Left renal pelvis (tissue), 4 donors: ENCODE measurements at regions not wholly inside any gene's neighbourhood (a gene's known extent, or its start where the extent isn't known, plus 50 kb on each side); places are given as distances from the start of the nearest gene placed in this dataset.

Source experiments
- DNase-seq, 4 donors: peaks; one replicate each; pipeline ENCODE4 v3.0.0-alpha.2; 2013; ENCODE audit warnings: low read depth in 4 of 4, low spot score in 3 of 4

DNA sequence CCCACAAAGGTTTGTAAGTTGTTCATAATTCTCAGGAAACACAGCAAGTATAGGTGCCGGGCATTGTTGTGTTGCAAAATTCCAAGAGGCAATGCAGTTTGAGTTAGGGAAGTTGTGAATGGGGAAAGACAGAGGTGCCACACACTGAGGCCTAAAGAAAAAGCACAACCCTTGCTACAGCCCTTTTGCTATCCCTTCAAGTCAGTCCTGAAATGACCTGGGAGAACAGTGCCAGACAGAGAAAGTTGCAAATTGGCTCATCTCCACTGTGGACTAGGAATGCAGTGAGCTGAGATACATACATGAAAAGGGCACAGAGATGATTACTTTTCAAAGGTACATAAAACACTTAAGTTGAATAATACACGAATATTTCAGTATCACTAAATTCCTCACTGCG, 213.3 kb upstream of the TMTC1 start:
- DNase-seq: no peak

DNA sequence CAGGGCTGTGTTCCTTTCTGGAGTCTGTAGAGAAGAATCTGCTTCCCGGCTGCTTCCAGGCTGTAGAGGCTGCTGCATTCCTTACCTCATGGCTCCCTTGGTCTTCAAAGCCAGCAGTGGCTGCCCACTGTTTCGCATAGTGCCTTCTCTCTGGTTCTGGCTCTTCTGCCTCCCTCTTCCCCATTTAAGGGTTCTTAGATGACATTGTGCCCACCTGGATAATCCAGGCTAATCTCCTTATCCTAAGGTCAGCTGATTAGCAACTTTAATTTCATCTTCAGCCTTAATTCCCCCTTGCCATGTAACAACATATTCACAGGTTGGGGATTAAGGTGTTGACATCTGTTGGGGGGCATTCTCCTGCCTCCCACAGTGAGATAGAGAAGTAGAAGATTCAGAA, 208.6 kb upstream of the TMTC1 start:
- no peak for DNase-seq

DNA sequence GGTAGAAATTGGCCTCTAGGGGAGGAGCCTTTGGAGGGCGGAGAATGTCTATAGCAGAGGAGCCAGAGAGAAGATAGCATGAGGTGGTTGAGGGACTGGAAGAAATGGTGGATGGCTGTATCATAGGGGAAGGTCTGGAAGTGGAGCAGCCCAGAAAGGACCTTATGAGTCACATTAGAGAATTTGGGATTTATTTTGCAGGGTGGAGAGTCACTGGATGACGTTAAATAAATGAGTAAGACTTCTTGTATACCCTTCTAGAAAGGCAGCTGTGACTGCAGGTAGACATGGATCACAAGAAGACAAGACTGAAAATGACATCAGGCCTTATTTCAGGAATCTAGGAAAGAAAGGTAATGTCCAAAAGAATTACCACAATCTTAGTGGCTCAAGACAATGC, 208.2 kb upstream of the TMTC1 start:
- no peak for DNase-seq

DNA sequence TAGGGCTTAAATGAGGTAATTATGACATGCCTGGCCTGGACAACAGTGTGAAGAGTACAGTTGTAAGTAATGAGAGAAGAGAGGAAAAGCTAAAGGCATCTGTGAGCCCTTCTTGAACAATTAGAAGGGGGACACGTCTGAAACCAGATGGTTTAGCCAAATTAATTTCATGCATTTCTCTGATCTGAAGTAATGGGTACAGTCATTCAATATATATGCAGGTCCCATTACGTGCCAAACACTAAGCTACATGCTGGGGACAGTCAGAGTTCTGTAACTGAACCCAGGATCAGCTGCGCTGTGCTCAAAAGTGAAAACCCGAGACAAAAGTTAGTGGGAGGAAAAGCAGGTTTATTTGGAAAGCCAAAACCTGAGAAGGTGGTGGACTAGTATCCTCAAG, 207.2 kb upstream of the TMTC1 start:
- no peak for DNase-seq

DNA sequence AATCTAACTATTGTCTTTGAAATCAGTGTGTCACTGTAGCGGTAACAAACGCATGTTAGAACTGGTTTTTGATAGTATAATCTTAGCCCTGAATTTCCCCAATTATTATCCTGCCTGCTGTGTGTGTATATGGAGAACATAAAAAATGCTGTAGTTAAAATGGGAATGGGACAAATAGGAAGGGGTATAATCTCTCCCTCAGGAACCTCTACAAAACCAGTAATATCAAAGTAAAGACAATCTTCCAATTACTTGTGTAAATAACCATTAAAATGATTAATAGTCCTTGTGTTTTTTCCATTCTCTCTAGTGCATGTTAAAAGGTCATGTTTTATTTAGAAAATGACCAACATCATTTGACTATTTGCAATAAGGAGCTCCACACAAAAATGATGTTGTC, 200.1 kb upstream of the TMTC1 start:
- DNase-seq: no peak

DNA sequence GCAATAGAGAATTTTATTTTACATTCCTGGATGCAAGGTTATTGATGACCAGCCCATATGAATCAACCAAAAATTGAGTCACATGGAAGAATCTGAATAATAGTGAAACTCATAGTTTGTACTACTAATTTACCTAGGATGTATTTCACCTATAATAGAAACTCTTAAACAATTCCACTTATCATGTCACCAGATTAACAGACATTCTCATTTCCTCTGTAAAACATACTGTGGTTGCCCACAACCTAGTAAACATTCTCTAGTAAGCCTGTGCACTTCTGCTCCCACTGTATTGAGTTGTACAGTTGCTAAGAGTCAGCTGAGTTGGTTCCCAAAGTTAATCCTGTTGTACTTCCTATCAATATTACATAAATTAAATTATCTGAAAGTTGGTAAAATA, 196.6 kb upstream of the TMTC1 start:
- DNase-seq: no peak

DNA sequence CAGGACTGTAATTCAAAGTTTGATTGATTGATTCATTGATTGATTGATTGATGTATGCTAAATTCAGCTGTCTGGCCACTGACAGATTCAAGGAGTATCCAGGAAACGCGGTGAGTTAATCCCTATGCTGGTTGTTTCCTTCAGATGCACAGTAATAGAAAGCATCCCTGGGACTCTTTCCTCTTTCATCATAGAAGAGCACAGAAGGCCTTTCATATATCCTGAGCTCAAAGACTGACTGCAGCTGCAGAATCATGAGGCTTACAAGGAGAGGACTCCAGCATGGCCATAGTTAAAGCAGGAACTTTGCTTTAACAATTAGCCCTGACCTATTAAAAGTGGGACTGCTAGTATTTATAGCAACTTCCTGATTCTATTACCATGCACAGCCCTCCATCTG, 187.7 kb upstream of the TMTC1 start:
- DNase-seq: no peak

DNA sequence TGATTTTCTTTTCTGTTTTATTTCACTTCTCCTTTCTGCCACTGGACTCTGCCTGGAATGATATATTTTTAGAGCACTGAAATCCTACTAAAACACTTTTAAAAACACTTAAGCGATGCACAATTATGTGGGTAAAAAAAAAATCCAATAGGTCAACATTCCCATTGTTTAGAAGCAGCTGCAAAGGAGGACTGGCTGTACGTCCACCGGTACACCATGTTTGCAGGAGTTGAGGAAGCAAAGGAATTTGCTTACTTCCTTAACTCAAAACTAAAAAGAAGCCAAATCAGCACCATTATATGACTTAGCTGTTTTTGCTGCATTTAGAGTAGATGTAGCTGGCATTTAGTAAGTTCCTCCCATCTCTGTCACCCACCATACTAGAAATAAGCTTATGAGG, 186.8 kb upstream of the TMTC1 start:
- no peak for DNase-seq

DNA sequence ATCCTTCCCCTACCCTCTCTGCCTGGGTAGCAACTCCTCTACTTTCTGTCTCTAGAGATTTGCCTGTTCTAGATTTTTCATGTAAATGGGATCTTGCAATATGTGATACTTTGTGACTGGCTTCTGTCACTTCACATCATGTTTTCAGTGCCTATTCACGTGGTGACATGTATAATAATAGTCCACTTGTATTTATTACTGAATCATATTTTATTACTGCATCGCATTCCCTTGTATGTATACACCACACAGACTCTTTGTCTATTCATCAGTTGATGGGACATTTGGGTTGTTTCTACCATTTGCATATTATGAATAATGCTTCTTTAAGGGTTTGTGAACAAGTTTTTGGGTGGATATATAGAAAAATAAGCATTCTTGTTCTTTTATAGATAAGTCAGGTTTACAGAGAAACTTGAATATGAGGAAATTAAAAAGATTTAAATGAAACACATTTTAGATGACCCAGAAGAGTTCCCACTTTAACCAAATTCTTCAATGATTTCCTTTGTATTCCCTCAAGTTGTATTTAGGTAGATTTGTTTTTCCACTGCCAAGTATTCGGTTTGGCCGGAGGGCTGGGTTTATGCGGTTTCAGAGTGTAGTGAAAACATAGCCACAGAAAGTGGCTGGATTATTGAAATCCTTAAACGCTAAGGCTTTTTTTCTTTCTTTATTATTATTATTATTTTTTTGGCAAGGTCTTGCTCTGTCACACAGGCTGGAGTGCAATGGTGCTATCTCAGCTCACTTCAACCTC, 178.7 kb upstream of the TMTC1 start:
- DNase-seq: no peak

DNA sequence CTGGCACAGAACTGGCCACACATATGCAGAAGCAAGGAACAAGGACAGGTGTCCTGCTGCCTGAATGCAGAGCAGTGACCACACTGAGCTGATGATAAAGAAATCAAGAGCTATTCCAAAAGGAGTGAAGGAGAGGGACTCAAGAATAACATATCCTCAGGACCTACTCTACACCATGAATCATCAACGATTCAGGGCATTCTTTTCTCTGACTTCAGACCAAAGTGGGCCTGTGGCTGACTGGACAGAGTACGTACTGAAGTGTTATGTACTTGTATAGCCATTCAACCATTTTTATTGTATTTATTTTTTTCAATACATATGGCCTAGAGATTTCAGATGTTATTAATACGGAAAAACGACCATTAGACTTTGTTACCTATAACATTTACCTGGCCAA, 177.5 kb upstream of the TMTC1 start:
- no peak for DNase-seq

DNA sequence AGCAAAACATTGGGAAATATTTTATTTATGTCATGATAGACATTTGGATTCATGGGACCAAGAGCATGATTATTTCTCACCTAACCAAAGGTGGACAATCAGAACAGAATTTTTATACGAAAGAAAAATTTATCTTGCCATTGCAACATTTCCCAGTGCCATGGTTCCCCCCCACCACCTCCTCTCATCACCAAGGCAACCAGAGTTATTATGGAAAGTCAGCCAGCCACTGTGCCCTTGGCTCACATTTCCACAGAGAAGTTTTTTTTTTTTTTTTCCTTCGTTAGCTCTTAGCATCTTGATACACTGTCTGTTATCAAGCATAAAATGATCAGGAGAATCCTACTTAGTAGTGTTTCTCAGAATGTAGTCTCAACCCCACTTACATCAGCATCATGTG, 176.4 kb upstream of the TMTC1 start:
- no peak for DNase-seq

DNA sequence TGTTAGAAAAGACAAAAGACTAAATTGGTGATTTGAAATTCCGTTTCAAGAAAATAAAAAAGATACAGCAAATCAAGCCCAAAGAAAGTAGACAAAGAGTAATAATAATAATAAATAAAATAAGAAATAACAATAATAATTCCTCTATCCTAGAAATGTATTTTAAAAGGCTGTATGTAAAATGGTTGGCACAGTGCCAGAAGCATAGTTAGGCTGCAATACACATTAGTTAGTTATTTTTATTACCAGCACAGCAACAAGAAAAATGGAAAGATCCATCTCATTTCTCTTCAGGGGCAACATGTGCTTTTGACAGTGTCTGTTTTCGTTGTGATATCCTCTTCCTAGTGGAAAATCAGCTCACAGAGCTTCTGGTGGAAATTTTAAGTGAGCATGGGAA, 174.1 kb upstream of the TMTC1 start:
- no peak for DNase-seq

DNA sequence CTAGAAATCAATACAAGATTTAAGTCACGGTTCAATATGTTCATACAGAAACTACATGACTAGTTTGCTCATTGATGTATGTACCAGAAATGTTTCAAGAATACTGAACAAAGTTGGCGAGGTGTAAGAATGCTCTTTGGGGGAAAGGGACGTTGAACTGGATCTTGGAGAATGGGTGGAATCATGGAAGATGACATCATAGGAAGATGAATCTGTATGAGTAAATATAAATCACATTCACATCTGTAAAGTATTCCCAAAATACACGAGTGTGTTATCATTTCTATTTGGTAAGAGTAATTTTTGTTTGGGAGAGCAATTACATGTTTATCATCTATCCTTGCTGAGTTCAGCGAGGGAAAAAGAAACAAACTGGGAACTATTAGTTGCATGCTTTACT, 162.2 kb upstream of the TMTC1 start:
- no peak for DNase-seq

DNA sequence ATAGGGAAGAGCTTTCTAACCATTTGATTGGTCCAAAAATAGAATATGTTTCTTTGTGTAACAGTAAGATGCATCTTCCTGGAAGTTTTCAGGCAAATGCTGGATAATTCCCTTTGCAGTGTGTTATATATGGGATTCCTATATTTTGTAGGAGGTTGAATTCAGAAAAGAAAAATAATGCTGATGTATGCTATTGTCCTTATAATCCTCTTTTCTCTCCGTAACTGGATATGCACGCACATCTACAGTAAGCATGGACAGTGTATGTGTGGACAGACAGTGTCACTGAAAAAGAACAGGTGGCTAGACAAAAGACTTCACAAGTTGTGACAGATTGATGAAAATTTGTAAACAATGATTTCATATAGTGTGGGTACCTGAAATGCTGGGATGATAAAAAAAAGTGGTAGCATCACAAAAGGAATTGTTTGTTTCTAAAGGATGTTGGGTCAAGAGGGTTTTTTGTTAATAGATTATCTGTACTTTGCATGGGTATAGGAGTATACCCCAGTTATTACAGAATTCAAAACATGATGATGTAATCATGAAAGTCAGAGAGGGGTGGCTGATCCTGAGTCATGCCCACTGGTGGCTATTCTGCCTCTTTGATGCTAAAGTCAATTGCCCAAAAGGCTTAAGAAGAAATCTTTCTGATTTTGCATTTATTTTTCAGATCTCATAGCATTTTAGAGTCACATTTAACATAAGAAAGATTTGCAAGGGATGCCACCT, 160.7 kb upstream of the TMTC1 start:
- DNase-seq: no peak

DNA sequence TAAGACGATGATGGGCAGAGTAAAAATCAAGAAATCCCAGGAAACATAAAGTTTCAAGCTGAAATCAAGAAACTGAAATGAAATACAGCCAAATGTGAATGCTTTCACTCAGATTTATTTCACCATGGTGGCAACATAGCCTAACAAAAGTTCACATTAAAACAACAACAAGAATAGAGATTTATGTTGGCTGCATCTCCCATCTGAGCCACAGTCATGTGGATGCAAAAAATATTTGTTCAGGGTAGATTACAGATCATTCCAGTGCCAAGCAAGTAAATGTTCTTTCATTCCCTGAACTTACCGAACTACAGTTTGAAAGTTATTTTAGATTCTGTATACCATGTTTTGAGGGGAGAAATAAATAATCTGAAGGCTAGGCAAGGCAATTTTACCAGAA, 159.9 kb upstream of the TMTC1 start:
- no peak for DNase-seq

DNA sequence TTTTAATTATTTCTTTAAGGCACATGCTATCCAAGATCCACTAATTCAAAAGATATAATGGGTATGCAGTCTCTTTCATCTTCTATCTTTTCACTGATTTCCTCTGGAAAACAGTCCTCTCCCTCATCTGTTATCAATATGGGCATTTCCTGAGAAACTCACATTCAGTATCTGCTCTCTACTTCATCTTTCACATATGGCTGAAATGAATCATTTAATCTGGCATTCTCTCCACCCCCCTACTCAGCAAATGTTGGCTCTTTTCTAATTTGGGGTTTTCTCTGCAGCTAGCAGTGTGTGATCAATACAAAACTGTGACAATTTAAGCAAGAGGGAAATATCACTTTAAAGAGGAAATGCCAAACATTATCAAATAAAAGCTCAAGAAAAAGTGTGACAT, 157.1 kb upstream of the TMTC1 start:
- DNase-seq: no peak

DNA sequence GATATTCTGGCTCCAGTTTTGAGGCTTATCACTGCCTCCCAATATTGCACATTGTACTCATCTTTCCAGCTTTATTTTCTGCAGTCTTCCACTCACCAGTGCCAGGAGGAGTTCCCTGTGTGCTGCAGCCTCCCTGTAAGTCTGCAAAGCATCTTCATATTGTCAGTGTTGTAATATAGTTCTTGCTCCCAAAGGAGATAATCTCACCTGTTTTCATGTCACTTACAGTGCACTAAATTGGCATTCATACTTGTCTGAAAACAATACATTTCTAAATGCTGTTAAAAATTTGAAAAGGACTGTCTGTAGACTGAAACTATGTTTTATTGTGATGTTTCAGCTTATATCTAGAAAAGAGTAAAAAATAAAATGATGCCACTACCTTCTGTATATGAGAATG, 146.8 kb upstream of the TMTC1 start:
- DNase-seq: no peak

DNA sequence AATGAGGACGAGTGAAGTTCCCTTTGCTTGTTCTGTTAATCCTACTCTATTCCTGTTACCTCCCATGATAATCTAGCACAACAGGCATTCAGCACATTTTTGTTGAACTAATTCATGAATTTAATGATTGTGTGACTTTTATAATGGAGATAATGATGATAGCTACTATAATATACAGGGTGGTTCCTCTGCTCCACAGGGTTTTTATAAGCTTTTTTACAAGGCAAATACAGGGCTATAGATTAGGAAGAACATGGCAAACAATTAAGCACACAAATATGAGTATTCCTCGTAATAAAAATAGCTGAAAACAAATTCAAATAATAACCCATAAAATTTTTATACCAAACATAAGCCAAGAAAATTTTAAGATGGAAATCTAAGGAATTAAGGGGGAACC, 145.6 kb upstream of the TMTC1 start:
- DNase-seq: no peak

DNA sequence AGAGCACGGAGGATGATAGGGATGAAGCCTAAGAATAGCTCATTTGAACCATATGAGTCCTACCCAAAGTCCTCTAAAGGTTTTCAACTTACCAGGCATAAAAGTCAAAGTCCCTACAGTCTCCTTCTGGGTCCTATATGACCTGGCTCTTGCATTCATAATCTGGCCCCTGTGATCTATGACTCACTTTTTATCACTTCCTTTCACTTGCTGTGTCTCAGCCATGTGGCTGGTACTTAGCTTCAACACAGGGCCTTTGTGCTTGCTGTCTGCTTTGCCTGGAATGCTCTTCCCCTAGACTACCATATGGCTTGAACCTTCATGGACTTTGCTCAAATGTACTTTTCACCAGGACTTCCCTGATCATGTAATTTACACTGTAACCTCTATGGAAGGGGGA, 137.6 kb upstream of the TMTC1 start:
- DNase-seq: no peak

DNA sequence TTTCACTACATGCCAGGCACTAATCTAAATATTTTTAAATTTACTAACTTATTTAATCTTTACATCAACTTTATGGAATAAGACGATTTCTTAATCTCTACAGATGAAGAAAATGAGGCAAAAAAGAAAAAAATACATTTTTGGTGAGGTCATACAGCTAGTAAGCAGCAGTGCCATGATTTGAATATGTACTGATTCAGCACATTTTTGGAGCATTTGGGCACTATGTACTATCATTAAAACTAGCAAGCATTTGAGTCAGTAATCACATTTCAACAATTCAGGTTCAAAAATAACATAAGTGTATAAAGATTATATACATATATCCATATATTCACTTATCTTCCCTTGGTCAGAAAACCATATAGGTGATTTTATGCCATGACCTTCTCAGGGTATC, 124.4 kb upstream of the TMTC1 start:
- DNase-seq: no peak

DNA sequence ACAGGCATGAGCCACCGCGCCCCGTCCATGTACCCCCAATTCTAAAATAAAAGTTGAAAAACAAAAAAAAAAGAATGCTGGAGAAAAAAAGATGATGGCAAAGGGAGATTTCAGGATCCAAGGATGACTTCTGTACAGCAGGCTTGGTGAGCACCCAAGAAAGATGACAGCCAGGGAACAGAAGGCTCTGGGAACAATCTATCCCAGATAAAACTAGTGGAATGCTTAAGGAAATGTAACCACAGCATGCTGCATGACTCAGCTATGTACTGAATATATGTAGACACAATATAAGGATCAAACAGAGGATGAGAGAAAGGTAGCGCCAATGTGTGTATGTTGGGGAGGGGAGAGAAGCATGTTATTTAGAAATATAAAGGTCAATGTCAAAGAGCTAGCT, 123.7 kb upstream of the TMTC1 start:
- no peak for DNase-seq

DNA sequence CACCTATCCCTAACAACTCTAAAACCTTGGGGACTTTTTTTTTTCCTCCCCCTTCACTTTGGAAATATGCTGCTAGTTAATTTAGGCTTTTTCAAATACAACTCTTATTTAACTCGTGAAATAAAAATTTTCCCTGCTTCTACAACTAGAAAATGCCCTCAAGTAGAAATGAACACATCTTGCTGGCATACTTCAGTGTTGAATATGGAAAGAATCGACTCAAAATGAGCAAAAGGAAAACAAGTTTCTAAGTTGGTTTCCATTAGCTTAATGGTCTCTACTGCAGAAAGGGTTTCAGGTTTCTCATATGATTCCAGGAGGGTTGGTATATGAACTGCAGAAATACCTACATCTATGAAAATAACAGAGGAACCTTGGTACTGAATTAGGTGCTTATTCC, 118.3 kb upstream of the TMTC1 start:
- DNase-seq: no peak

DNA sequence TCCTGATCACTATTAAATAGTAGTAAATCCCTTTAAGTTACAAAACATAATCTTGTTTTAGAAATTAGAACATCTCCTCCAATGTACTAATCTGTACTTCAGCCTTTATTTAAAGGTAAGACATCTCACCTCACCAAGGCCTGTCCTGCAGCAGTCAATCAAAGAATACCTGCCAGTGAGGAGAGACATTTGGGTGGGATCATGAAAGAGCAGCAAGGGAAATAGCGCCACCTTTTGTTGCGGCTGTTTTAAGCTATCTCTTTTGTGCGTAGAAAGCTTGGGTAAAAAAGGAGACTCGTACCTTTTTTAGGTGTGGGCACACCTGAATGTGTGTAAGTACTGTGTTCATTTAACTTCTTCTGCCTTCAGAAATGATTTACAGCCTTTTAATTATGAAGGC, 117.8 kb upstream of the TMTC1 start:
- DNase-seq: no peak
